ENCODE measurements at regions not wholly inside any gene's neighbourhood (a gene's known extent, or its start where the extent isn't known, plus 50 kb on each side); places are given as distances from the start of the nearest gene placed in this dataset.

DNA sequence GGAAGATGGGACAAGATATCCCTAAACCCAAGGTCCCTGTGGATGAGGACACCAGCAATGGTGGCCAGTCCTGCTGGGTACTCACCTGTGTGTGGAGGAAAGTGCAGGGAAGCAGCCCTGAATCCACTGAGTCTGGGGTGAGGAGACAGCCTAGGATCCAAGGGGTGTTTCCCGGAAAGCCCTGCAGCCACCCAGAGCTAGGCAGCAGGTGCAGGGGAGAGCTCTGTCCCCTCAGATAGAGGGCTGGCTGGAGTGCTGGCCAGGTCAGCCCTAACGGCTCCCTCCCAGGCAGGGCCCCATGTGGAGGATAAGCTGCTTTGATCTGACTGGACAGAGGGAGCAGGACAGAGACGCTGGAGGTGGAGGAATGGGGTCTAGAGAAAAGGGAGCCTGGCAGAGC is 344.7 kb upstream of the IRX4 start:
- H3K4me1 Mint-ChIP-seq (ENCODE audit: low read depth), result no peaks in the 10 kb centered on the region
- H3K4me3 Mint-ChIP-seq (ENCODE audit: low read depth), result no peak overlapping the region
- H3K36me3 Mint-ChIP-seq (ENCODE audit: low read depth), result no peaks in the 10 kb centered on the region
- intact Hi-C loops (cut with micrococcal nuclease), result no loop called here
- H3K9me3 Mint-ChIP-seq, result no peaks in the 10 kb centered on the region
- no peak for DNase-seq (ENCODE audit: low spot score)
- H3K27ac Mint-ChIP-seq, result no peak overlapping the region
- no peaks in the 10 kb centered on the region for H3K27me3 Mint-ChIP-seq (ENCODE audit: low read depth)

- intact Hi-C loops (cut with micrococcal nuclease), result no loop called here
Observed at GRCh38 chr5:2224689-2225088, 342.0 kb upstream of the IRX4 start.

DNA sequence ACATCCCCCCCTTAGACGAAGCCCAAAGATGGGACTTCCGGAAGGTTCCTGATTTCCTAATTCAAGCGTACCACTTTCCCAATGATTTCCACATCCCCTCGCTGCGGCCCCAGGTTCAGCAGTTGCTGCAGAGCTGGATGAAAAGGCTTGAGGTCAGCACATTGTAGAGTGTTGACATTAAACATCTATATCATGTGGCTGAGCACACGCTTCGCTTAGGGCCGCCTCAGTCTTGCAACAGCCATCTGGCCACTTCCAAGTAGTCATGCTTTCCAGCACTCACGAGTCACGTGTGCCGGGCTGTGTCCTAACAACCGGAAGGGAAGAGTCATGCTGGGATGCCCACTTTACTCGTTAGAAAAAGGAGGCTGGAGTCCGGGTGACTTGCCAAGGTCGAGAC is 340.6 kb upstream of the IRX4 start:
- Mint-ChIP-seq H3K9me3 (no peaks in the 10 kb centered on the region), H3K27ac (no peak overlapping the region), H3K36me3 (ENCODE audit: low read depth) (no peaks in the 10 kb centered on the region), H3K4me3 (ENCODE audit: low read depth) (no peak overlapping the region), H3K27me3 (ENCODE audit: low read depth) (no peaks in the 10 kb centered on the region), H3K4me1 (ENCODE audit: low read depth) (no peaks in the 10 kb centered on the region)
- intact Hi-C loops (cut with micrococcal nuclease), result no loop called here
- no peak for DNase-seq (ENCODE audit: low spot score)

More at GRCh38 chr5:2224689-2225088, 342.0 kb upstream of the IRX4 start:
- no peaks in the 10 kb centered on the region for H3K27me3 Mint-ChIP-seq (ENCODE audit: low read depth)
- H3K4me1 Mint-ChIP-seq (ENCODE audit: low read depth), result no peaks in the 10 kb centered on the region
- H3K9me3 Mint-ChIP-seq, result no peaks in the 10 kb centered on the region
- no peaks in the 10 kb centered on the region for H3K36me3 Mint-ChIP-seq (ENCODE audit: low read depth)
- DNase-seq (ENCODE audit: low spot score), result no peak
- H3K27ac Mint-ChIP-seq, result no peak overlapping the region
- H3K4me3 Mint-ChIP-seq (ENCODE audit: low read depth), result no peak overlapping the region

DNA sequence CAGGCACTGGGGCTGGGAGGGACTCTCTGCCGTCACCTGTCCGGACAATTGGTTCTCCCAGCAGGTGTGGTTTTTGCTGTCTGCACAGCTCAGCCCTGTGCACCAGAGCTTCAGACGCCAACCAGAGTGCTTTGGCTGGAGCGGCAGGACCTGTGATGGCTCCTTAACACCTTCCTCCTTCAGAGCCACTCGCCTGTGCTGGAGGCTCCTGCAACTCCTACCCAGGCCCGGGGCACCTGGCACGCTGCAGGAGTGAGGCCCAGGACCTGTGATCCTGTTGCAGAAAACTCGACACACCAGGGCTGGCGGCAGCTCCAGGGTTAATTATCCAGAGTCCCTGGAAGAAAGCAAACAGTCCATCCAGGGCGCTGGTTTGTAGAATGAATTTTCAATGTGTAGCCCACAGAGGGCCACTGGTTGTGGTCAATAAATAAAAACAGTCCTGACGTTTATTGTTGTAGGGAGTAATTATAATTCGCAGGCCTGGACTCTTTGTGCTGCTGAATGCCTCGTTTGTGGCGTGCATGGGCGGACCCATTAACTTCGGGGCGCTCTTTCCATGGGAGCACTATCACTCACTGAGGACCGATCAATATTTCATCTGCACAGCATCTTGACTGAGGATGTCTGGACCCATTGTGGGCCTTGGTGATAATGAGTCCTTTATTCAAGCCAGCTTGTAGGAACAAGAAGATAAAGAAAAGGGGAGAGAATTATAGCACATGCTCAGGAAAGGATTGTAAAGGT is 339.7 kb upstream of the IRX4 start:
- Mint-ChIP-seq H3K4me1 (ENCODE audit: low read depth) (no peaks in the 10 kb centered on the region), H3K9me3 (no peaks in the 10 kb centered on the region), H3K27ac (no peak overlapping the region), H3K4me3 (ENCODE audit: low read depth) (no peak overlapping the region), H3K36me3 (ENCODE audit: low read depth) (no peaks in the 10 kb centered on the region), H3K27me3 (ENCODE audit: low read depth) (no peaks in the 10 kb centered on the region)
- intact Hi-C loops (cut with micrococcal nuclease), result no loop called here
- no peak for DNase-seq (ENCODE audit: low spot score)

- H3K4me1 Mint-ChIP-seq (ENCODE audit: low read depth), result no peaks in the 10 kb centered on the region
- intact Hi-C loops (cut with micrococcal nuclease), result no loop called here
- DNase-seq (ENCODE audit: low spot score), result no peak
Observed at GRCh38 chr5:2221450-2221849, 338.7 kb upstream of the IRX4 start.

GRCh38 chr5:2220741-2221140 is 338.0 kb upstream of the IRX4 start:
- intact Hi-C loops (cut with micrococcal nuclease), result no loop called here
- no peaks in the 10 kb centered on the region for H3K36me3 Mint-ChIP-seq (ENCODE audit: low read depth)
- no peaks in the 10 kb centered on the region for H3K9me3 Mint-ChIP-seq
- H3K27me3 Mint-ChIP-seq (ENCODE audit: low read depth), result no peaks in the 10 kb centered on the region
- H3K27ac Mint-ChIP-seq, result no peak overlapping the region
- no peak for DNase-seq (ENCODE audit: low spot score)
- no peak overlapping the region for H3K4me3 Mint-ChIP-seq (ENCODE audit: low read depth)
- H3K4me1 Mint-ChIP-seq (ENCODE audit: low read depth), result no peaks in the 10 kb centered on the region

More at GRCh38 chr5:2221450-2221849, 338.7 kb upstream of the IRX4 start:
- Mint-ChIP-seq H3K36me3 (ENCODE audit: low read depth) (no peaks in the 10 kb centered on the region), H3K27me3 (ENCODE audit: low read depth) (no peaks in the 10 kb centered on the region), H3K9me3 (no peaks in the 10 kb centered on the region), H3K27ac (no peak overlapping the region), H3K4me3 (ENCODE audit: low read depth) (no peak overlapping the region)

DNA sequence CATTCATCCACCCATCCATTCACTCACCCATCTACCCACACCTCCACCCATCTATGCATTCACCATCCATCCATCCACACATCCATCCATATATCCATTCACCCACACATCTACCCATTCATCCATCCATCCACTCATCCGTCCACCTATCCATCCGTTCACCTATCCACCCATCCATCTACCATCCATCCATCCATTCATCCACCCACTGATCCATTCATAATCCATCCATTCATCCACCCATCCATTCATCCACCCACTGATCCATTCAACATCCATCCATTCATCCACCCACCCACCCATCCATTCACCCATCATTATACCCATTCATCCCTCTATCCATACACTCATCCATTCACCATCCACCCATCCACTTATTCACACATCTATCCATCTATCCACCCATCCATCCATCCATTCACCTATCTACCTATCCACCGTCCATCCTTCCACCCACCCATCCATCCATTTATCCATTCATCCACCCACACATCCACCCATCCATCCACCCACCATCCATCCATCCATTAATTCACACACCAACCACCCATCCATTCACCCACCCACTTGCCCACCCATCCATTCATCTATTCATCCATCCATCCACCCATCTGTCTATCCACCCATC is 336.5 kb upstream of the IRX4 start:
- intact Hi-C loops (cut with micrococcal nuclease), result no loop called here
- Mint-ChIP-seq H3K27ac (no peak overlapping the region), H3K4me1 (ENCODE audit: low read depth) (no peaks in the 10 kb centered on the region), H3K9me3 (no peaks in the 10 kb centered on the region), H3K36me3 (ENCODE audit: low read depth) (no peaks in the 10 kb centered on the region), H3K4me3 (ENCODE audit: low read depth) (no peak overlapping the region), H3K27me3 (ENCODE audit: low read depth) (no peaks in the 10 kb centered on the region)
- no peak for DNase-seq (ENCODE audit: low spot score)

- intact Hi-C loops (cut with micrococcal nuclease), result no loop called here
- no peaks in the 10 kb centered on the region for H3K27me3 Mint-ChIP-seq (ENCODE audit: low read depth)
- H3K4me1 Mint-ChIP-seq (ENCODE audit: low read depth), result no peaks in the 10 kb centered on the region
- H3K36me3 Mint-ChIP-seq (ENCODE audit: low read depth), result no peaks in the 10 kb centered on the region
- no peak overlapping the region for H3K4me3 Mint-ChIP-seq (ENCODE audit: low read depth)
- no peaks in the 10 kb centered on the region for H3K9me3 Mint-ChIP-seq
- DNase-seq (ENCODE audit: low spot score), result no peak
- H3K27ac Mint-ChIP-seq, result no peak overlapping the region
Observed at GRCh38 chr5:2217219-2217618, 334.5 kb upstream of the IRX4 start.

DNA sequence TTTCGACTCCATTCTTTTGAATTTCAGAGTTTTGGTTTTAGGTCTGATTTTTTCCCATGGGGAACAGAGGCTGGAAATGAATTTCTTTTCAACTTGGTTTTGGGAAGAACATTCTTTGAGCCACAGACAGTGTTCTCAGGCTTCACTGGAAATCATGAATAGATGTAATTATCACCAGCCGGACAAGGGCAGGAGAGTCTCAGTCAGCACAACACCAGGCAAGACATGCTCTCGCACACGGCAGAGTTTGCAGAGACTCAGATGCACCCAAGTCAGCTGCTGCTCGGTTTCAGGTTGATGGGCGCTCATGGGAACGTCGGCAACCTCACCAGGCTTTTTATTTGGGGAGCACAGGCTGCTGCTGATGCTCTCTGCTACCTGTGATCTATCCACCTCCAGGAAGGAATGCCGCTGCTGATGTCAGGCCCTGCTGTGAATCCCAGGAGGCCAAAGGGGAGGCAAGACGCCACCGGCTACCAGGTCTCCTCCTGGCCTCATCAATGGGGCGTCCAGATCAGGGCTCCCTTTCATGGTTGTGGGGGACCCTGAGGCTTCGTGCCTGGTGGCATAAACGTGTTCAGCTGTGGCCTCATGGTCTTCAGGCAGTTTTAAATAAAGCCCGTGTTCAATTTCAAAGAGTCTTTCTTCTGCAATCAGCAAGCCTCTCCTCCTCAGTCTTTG is 332.3 kb upstream of the IRX4 start:
- H3K27me3 Mint-ChIP-seq (ENCODE audit: low read depth), result no peaks in the 10 kb centered on the region
- no peak overlapping the region for H3K27ac Mint-ChIP-seq
- H3K36me3 Mint-ChIP-seq (ENCODE audit: low read depth), result no peaks in the 10 kb centered on the region
- no peaks in the 10 kb centered on the region for H3K9me3 Mint-ChIP-seq
- no peaks in the 10 kb centered on the region for H3K4me1 Mint-ChIP-seq (ENCODE audit: low read depth)
- H3K4me3 Mint-ChIP-seq (ENCODE audit: low read depth), result no peak overlapping the region
- DNase-seq (ENCODE audit: low spot score), result no peak
- intact Hi-C loops (cut with micrococcal nuclease), result no loop called here

DNA sequence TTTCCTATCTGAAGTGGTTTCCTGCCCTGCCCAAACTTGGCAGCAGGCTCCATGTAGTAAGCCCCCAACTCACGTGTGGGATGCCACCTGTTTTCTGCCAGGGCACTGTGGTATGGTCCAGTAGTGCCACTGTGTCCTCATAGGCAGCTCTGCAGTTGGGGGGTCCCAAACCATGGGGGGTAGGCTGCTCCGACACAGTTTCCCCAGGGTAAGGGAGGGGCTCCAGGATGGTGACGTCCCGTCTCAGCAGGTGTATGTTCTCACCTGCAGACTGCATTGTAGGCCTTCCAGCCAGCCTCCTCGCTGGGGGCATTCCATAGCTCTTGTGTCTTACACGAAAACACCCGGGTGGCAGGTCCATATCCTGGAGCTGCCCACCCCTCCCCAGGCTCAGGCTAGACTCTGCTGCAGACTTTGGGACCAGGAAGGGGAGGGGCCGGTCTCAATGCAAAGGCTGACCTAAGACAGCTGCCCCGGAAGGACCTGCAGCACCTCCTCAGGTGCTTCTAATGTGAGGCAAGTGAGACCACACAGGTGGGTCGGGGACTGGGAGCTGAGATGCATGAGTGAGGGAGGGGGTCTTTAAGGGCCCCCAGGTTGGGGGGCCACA is 330.5 kb upstream of the IRX4 start:
- Mint-ChIP-seq H3K27ac (no peak overlapping the region), H3K36me3 (ENCODE audit: low read depth) (no peaks in the 10 kb centered on the region), H3K4me3 (ENCODE audit: low read depth) (no peak overlapping the region), H3K27me3 (ENCODE audit: low read depth) (no peaks in the 10 kb centered on the region), H3K9me3 (no peaks in the 10 kb centered on the region), H3K4me1 (ENCODE audit: low read depth) (no peaks in the 10 kb centered on the region)
- no peak for DNase-seq (ENCODE audit: low spot score)
- intact Hi-C loops (cut with micrococcal nuclease), result no loop called here

DNA sequence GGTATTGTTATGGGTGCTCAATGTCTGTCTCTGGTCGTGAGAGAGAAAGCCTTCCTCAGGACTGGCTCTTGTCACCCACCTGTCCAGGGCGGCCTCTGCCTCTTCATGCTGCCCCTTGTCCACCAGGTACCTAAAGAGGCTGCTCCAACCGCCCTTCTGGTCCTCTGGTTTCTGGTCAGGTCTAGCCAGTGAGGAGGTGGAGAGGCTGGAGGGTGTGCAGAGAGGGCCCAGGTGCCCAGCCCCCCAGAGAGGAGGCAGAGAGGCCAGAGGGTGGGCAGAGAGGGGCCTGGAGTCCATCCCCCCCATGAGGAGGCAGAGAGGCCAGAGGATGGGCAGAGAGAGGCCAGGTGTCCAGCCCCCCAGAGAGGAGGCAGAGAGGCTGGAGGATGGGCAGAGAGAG is 329.8 kb upstream of the IRX4 start:
- H3K27ac Mint-ChIP-seq, result no peak overlapping the region
- intact Hi-C loops (cut with micrococcal nuclease), result no loop called here

DNA sequence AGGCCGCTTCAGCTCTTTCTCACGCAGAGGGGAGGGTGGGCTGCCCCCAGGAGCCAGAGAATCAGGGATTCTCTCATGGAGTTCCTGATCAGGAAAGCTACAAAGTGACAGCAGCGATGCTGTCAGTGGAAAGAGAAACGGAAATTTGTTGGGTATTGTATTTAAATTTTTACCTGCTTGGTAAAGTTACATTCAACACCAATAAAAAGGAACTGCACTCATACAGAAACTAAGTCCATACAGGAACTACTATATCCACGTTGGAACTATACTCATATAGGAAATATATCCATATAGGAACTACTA is 325.5 kb upstream of the IRX4 start:
- intact Hi-C loops (cut with micrococcal nuclease), result no loop called here
- H3K27me3 Mint-ChIP-seq (ENCODE audit: low read depth), result no peaks in the 10 kb centered on the region
- DNase-seq (ENCODE audit: low spot score), result no peak
- no peaks in the 10 kb centered on the region for H3K9me3 Mint-ChIP-seq
- no peak overlapping the region for H3K4me3 Mint-ChIP-seq (ENCODE audit: low read depth)
- no peaks in the 10 kb centered on the region for H3K4me1 Mint-ChIP-seq (ENCODE audit: low read depth)
- no peaks in the 10 kb centered on the region for H3K36me3 Mint-ChIP-seq (ENCODE audit: low read depth)
- H3K27ac Mint-ChIP-seq, result no peak overlapping the region

More for the DNA sequence above, 329.8 kb upstream of the IRX4 start:
- Mint-ChIP-seq H3K4me3 (ENCODE audit: low read depth) (no peak overlapping the region), H3K9me3 (no peaks in the 10 kb centered on the region), H3K4me1 (ENCODE audit: low read depth) (no peaks in the 10 kb centered on the region), H3K27me3 (ENCODE audit: low read depth) (no peaks in the 10 kb centered on the region), H3K36me3 (ENCODE audit: low read depth) (no peaks in the 10 kb centered on the region)
- DNase-seq (ENCODE audit: low spot score), result no peak

Data from activated T-helper 2 cell treated with anti-CD3 and anti-CD28 coated beads, Interferon-gamma antibody, Interleukin-2, Interleukin-4, amounts not matched to agents 10 μg/mL and 5 μg/mL and 100 μg/mL, durations not matched to agents 14 hours and 24 hours and 36 hours (primary cell).